ENCODE measurements at regions not wholly inside any gene's neighbourhood (a gene's known extent, or its start where the extent isn't known, plus 50 kb on each side); places are given as distances from the start of the nearest gene placed in this dataset.

DNA sequence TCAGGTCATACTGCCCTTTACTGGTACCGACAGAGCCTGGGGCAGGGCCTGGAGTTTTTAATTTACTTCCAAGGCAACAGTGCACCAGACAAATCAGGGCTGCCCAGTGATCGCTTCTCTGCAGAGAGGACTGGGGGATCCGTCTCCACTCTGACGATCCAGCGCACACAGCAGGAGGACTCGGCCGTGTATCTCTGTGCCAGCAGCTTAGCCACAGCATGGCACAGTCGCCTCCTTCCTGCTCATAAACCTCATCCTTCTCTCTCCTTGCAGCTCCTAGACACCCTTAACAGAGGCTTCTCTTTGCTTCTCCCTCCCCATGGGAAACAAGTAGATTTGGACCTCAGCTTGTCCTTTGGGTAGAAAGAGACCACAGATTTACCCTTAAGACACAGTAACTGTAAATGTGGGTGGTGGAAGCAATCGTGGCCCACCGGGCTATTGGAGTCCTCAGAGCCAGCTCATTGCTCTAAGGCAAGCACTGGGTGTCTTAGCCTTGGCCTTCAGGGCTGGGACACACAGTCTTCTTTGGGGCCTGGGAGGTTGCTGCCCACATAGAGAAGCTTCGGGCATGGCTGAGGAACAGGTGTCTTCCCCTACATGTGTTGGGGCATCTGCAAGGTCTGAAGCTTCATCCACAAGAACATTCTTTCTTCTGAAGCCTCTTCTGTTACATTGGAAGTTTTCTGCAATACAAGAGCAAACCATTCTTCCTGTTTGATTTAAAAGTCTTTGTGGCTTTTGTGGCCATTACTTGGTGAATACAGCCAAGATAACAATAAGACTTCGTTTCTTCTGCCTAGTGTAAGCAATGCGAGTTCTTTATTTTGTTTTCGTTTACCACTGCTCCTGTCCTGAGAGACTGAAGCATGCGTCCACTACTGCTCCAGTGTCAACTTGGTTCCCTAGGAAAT lies 95.5 kb upstream of the PRSS58 start:
- DNase-seq = no peak

- no peak for DNase-seq
Observed at GRCh38 chr7:142352543-142352942, 94.7 kb upstream of the PRSS58 start.

DNA sequence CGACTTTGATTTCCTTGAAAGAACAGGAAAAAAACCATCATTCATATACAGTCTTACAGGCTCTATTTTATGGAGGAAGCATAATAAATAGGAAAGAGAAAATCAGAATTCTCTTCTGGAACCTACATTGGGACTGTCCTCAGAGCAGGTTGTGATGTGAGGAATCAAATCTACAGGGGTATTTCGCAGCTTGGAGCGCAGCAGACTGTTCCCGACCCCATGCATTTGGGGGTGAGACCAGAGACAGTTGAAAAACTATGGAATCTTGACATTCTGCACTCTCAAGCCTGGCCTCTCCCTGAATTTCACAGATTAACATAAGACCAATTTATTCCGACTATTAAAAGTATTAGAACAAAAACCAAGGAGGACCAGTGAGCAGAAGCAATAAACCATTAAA lies 93.3 kb upstream of the PRSS58 start:
- no peak for DNase-seq

- no peak for DNase-seq
Observed at GRCh38 chr7:142349670-142350405, 92.0 kb upstream of the PRSS58 start.

DNA sequence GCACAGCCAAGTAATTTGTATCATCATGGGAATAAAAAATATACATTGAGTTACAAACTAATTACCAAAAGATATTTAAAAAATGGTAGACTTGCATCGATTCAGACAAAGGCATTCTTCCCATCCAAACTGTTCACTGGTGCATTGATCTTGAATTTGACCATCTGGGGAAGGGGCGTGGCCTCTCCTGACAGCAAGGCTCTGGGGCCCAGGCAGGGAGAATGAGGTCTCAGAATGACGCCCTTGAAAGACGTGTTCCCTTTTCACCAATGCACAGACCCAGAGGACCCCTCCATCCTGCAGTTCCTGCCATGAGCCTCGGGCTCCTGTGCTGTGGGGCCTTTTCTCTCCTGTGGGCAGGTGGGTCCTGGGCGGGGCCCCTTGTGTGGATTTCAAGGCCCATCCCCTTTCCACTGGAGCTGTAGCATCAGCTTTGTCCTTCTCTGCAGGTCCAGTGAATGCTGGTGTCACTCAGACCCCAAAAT lies 91.1 kb upstream of the PRSS58 start:
- no peak for DNase-seq

- no peak for DNase-seq
Observed at GRCh38 chr7:142348100-142348499, 90.2 kb upstream of the PRSS58 start.

GRCh38 chr7:142347091-142347490 lies 89.2 kb upstream of the PRSS58 start:
- no peak for DNase-seq

GRCh38 chr7:142345811-142346210 lies 88.0 kb upstream of the PRSS58 start:
- no peak for DNase-seq

- DNase-seq = no peak
Observed at GRCh38 chr7:142338633-142339501, 81.0 kb upstream of the PRSS58 start.

- DNase-seq = no peak
Observed at GRCh38 chr7:142337054-142338001, 79.5 kb upstream of the PRSS58 start.

DNA sequence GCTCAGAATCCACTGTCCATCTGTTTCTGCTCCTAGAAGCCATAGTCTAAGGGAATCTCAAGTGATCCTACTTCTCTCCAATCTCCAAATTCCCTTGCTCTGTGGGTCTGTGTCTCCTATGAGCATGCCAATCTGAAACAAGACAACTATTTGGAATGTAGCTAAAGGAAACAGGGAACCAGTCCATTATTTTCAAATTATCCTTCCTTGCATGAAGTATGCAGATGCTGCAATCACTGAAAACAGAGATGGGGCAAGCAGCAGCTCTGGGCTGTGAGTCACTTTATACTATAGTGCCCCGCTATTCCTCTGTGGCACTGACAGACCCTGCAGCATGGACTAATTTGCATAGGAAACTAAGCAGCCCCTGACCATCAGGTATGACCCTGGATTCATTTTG lies 76.9 kb upstream of the PRSS58 start:
- no peak for DNase-seq

DNA sequence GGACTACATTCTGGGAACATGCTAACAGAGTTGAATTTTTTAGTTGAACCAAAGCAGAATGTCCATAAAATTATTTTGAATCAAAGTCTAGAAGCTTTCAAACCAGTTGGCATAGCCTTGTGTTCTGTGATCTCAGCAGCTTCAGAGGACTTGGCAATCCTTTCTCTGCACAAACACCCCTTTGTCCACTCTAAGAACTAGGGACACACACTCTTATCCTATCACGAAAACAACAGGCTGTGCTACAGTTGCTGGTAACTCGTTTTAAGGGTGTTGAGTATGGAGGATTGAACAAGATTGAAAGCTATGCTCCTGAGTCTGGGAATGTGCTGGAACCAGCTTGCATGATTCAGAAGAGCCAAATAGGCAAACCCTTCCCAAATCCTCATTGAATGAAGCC lies 76.4 kb upstream of the PRSS58 start:
- no peak for DNase-seq

GRCh38 chr7:142332421-142332820 lies 74.6 kb upstream of the PRSS58 start:
- DNase-seq = no peak

GRCh38 chr7:142331941-142332340 lies 74.1 kb upstream of the PRSS58 start:
- DNase-seq = no peak

DNA sequence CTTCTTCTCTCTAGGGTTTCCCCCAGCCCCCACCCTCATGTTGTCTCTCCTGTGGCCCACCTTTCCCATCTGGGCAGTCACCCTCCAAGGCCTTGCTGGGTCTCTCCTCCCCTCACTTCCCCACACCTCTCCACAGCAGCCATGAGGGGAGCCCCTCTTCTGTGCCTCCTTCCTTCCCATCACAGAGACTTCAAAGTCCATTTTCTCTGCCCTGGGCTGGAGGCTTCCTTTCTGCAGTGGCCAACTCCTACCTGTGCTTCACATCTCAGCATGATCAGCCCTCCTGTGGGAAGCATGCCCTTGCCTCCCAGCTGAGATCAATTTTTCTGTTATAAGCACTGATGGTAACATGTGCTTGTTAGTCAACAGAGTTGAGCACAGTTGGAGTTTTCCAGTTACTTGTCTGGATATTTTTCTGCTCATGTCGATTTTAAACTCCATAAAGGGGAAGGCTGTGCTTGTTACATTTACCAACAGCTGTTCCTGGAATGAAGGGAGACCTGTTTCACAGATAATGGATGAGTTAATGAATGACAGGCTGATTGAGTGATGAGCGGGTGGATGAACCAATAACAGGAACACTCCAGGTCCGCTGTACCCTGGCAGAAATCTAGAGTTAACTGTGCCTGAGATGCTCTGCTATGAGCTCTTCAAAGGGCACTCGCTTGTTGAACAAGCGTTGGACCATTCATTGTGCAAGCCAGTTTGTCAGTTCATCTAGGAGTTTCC lies 71.4 kb upstream of the PRSS58 start:
- DNase-seq = no peak

DNA sequence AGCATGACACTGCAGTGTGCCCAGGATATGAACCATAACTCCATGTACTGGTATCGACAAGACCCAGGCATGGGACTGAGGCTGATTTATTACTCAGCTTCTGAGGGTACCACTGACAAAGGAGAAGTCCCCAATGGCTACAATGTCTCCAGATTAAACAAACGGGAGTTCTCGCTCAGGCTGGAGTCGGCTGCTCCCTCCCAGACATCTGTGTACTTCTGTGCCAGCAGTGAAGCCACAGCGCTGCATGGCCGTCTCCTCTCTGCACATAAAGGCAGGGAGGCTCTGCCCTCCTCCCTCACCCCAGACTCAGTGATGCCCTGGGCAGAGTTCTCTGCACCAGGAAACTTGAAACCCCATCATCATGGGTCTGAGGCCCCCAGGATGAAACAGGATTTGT lies 70.7 kb upstream of the PRSS58 start:
- no peak for DNase-seq

- no peak for DNase-seq
Observed at GRCh38 chr7:142327628-142328405, 70.0 kb upstream of the PRSS58 start.

DNA sequence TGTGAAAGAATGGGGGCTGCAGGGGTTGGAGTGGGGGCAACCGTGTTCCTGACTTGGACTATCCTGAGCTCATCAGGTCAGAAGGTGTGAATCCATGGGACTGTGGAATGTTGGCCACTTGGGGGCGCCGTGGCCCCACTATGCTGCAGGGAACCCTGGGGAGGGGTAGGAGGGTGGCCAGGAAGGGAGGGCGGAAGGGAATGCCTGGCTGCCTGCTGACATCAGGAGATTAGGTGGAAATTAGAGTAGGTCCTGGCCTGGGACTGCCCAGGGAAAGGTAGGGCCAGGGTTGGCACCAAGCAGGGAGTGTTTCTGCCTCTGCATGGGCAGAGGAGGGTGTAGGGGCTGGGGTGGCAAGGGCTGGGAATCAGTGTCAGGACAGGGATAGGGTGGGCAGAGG lies 65.8 kb upstream of the PRSS58 start:
- no peak for DNase-seq

DNA sequence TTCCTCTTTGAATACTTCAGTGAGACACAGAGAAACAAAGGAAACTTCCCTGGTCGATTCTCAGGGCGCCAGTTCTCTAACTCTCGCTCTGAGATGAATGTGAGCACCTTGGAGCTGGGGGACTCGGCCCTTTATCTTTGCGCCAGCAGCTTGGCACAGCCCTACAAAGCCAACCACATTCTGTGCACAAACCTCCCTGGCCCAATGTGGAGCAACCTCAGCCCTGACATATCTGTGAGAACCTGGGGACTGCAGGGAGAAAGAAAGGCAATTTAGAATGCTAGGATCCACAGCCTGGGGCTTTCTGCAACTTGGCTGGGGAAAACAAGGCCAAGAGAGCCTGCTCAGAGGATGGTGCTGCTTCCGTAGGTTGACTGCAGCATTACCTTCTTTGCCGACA lies 63.5 kb upstream of the PRSS58 start:
- no peak for DNase-seq

GRCh38 chr7:142320883-142321282 lies 63.0 kb upstream of the PRSS58 start:
- DNase-seq = no peak
